ENCODE measurements at regions not wholly inside any gene's neighbourhood (a gene's known extent, or its start where the extent isn't known, plus 50 kb on each side); places are given as distances from the start of the nearest gene placed in this dataset.

DNA sequence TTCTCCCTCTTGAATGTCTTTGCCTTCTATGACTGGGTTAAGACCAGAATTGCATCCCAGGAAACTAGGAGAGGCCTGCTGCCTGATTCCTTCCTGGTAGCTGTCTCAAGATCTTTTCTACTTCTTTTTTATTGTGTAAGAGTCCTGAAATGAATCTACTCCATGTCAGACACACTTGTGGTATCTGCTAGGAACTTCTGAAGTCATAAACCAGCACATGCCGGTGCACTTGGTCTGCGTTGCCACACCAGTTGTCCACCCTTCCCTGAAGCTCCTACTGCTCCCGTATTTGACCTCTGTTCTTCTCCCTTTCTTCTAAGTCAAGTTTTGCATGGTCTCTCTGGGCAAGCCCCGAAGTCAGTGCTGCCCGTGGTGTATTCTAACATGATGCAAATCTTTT, 644.2 kb downstream of the ETS1 start:
- TF ChIP-seq, protein P1, sequence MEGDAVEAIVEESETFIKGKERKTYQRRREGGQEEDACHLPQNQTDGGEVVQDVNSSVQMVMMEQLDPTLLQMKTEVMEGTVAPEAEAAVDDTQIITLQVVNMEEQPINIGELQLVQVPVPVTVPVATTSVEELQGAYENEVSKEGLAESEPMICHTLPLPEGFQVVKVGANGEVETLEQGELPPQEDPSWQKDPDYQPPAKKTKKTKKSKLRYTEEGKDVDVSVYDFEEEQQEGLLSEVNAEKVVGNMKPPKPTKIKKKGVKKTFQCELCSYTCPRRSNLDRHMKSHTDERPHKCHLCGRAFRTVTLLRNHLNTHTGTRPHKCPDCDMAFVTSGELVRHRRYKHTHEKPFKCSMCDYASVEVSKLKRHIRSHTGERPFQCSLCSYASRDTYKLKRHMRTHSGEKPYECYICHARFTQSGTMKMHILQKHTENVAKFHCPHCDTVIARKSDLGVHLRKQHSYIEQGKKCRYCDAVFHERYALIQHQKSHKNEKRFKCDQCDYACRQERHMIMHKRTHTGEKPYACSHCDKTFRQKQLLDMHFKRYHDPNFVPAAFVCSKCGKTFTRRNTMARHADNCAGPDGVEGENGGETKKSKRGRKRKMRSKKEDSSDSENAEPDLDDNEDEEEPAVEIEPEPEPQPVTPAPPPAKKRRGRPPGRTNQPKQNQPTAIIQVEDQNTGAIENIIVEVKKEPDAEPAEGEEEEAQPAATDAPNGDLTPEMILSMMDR (IDR thresholded peaks at IDR 0.05; ENCODE audit: low read depth, low read length): no peak
- TF ChIP-seq EZH2phosphoT487 (IDR thresholded peaks at IDR 0.05; ENCODE audit: low read depth): no peak

All from OCI-LY3 (cell line).